T follicular helper cell (primary cell): ENCODE measurements at regions not wholly inside any gene's neighbourhood (a gene's known extent, or its start where the extent isn't known, plus 50 kb on each side); places are given as distances from the start of the nearest gene placed in this dataset.
"Not testable (repeated sequence)": the region's sequence is repeated elsewhere in the genome, so short reads cannot be mapped to it uniquely, and the experiment has no call there.

Experiments used
- DNase-seq: peaks from one replicate; pipeline ENCODE4 v3.0.0-alpha.2; 2020; ENCODE audit warnings: low read depth

DNA sequence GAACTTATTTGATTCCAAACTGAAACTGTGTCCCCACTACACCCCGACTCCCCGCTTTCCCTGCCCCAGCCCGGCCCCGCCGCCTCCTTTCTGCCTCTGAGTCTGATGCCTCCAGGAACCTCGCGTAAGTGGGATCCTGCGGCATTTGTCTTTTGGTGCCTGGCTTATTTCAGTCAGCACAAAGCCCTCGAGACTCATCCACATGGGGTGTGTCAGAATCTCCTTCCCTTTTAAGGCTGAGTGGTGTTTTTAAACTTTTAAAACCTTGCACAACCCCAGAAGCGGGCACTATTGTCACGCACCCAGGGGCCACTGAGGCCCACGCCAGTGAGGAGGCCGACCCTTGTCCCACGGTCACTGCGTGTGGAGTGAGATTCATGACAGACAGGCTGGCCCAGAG, 206.9 kb downstream of the NPIPB11 start:
- DNase-seq: not testable (repeated sequence)

GRCh38 chr16:29198731-29199521, 207.6 kb downstream of the NPIPB11 start:
- no peak for DNase-seq

DNA sequence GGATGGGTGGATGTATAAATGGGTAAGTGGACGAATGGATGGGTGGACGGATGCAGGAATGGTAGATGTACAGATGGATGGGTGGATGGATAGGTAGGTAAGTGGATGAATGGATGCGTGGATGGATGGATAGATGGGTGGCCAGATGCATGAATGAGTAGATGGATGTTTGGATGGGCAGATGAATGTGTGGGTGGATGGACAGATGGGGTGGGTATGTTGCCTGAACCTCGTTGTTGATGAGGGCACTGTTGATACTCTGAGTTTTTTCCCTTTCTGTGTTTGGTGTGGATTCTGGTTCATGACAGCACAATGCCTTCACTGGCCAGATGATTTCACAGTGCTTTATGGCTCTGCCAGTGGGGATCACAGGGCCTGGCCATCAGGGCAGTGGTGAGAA, 208.3 kb downstream of the NPIPB11 start:
- no peak for DNase-seq

DNA sequence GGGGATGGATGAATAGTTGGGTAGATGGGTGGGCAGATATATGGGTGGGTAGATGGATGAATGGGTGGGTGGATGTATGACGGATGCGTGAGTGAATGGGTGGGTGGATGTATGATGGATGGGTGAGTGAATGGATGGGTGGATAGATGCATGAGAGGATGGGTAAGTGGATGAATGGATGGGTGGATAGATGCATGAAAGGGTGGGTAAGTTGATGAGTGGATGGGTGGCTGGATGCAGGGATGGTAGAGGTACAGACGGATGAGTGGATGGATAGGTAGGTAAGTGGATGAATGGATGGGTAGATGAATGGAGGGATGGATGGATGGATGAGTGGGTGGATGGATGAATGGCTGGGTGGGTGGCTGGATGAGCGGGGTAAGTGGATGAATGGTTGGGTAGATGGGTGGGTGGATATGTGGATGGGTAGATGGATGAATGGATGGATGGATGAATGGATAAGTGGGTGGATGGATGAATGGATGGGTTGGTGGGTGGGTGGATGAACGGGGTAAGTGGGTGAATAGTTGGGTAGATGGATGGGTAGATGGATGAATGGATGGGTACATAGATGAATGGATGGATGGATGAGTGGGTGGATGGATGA, 208.9 kb downstream of the NPIPB11 start:
- DNase-seq: not testable (repeated sequence)

- not testable (repeated sequence) for DNase-seq
Measured at GRCh38 chr16:29196746-29197145, 209.8 kb downstream of the NPIPB11 start.

GRCh38 chr16:29195116-29195872, 210.4 kb downstream of the LAT start:
- DNase-seq: not testable (repeated sequence)

GRCh38 chr16:29194185-29194844, 209.5 kb downstream of the LAT start:
- not testable (repeated sequence) for DNase-seq

DNA sequence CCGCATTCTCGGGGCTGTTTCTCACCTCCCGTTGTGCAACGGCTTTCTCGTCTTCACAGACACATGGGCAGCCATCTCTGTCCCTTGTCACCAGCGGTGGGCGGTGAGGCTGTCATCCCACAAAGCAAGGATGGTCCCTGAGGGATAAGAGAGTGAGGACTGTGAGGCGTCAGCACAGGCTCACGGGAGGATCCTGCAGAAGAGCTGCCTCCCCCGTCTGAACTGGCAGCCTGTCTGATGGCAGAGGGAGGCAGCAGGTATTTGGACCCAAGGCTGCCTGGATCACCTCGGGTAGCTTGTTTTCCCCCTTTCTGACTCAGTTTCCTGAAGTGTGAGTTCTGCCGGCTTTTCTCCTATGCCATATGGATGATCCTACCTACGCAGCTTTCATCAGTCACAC, 208.8 kb downstream of the LAT start:
- DNase-seq: not testable (repeated sequence)

DNA sequence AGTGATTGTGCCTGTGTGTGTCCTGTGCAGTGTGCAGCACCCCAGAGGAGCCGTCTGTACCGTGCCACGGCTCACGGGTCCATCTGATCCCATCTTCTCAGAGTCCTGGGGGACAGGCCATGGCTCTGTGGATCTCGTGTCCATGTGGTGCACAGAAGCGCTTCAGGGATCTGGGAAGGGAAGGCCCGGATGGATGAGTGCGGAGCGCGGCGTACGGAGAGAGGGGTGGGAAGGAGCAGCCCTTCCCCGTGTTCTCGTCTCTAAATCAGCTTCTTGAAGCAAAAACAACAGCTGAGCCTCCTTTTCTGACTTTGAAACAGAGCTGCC, 208.4 kb downstream of the LAT start:
- DNase-seq: not testable (repeated sequence)

DNA sequence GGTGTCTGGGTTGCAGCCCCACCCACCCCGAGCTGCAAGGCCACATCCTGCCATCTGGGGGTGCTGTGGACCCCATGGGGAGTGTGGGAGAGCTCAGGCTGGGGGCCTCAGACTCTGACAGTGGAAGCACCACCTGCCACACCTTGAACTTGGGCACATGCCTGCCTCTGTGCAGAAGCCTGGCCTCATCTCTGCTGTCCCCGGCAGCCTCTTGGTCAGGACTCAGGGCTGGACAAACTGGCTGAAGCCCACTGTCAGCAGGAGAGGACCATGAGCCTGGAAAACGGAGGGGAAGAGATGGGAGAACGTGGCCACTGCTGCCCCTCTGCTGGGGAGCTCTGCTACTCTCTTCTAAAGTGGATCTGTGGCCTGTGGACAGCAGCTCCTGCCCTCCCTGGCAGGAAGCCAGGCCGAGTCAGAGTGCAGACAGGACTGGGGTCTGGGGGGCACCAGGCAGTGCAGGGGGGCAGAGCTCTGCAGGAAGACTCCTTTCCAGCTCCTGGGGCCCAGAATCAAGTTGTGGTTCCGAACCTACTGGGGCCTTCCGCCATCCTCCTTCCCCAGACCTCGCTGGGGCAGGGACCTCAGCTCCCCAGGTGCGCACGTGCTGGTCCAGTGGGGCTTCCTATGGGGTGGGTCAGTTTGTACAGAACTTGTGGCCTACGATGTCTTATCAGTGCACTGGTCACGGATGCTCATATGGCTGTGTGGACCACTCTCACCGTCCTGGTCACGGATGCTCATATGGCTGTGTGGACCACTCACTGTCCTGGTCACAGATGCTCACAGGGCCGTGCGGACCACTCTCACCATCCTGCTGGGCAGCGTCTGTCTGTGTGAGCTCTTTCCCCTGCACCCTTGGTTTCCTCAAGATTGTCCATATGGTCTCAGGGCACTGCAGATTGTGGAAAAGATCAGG, 207.7 kb downstream of the LAT start:
- no peak for DNase-seq

GRCh38 chr16:29191636-29192180, 206.9 kb downstream of the LAT start:
- DNase-seq: not testable (repeated sequence)

DNA sequence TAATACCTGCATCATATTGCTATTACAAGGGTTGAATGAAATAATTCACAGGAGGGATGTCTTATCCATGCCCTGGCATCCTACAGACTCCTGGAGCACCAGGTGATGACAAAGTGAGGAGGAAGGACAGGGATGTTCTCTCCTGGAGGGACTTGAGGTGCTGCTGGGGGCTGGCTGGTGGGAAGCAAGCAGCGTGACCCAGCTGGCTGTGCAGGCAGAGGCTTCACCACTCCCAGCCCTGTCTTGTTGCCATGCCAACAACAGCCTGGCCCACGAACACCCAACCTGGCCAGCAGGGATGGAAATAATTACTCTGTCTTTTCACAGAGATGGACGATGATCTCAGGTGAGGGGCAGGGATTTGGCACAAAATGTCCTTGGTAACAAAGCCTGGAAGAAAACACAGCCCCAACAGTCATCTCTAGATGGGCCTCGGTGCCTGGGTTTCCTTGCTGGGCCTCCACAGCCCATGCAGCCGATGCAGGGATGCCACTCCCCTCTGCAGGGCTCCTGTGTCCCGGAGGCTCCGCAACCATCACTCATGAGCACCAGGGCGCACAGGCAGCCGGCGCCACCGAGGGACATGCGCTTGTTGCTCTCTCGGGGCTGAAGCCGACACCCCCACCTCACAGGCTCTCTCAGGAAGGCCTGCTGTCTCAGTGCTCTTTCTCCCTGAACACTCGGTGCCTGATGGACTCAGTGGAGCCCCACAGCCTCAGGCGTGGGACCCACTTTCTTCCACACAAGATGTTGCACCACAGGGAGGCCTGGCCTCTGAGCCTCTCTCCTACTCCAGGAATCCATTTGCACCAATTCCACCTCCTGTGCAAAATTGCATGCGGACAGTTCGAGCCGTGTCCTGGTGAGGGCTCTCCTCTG, 205.9 kb downstream of the LAT start:
- not testable (repeated sequence) for DNase-seq

DNA sequence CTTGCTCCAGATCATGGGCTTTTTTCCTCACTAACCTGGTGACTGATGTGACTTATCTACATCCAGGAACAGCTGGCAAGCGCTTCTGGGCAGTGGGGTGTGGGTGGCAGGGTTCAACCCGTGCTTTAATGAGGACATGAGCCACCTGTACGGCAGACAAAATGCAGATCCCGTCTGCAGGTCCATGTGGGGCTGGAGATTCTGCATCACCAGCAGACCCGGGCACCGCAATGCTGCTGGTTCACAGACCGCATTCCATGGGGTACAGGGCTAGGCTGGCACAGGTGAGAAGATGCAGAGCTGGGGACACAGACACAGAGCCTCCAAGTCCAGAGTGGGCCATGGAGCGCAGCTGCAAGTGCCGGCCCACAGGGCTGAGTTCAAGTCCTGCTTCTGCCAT, 204.0 kb downstream of the LAT start:
- not testable (repeated sequence) for DNase-seq

- DNase-seq: not testable (repeated sequence)
Measured at GRCh38 chr16:29186306-29187220, 201.7 kb downstream of the LAT start.

DNA sequence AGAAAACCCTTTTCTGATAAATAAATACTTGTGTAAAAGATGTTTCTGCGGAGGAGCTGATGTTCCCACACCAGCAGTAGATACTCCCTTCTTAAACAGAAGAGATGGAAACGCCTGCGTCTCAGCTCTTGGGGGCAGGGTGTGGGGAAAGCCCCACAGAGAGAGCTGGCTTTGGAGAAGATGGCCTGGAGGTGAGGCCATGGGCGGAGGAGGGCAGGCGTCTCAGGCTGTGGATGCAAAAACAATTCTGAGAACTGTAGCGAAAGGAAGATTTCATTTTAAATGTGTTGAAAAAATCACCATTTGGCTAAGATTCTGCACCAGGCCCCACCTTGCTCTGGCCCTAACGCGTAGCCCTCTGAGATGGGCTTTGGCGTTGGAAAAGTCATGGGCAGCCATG, 201.0 kb downstream of the LAT start:
- not testable (repeated sequence) for DNase-seq

GRCh38 chr16:29184738-29185438, 200.0 kb downstream of the LAT start:
- DNase-seq: not testable (repeated sequence)

GRCh38 chr16:29182940-29183868, 198.4 kb downstream of the LAT start:
- DNase-seq: not testable (repeated sequence)
